ENCODE measurements at regions not wholly inside any gene's neighbourhood (a gene's known extent, or its start where the extent isn't known, plus 50 kb on each side); places are given as distances from the start of the nearest gene placed in this dataset.
"Not testable (repeated sequence)": the region's sequence is repeated elsewhere in the genome, so short reads cannot be mapped to it uniquely, and the experiment has no call there.

DNA sequence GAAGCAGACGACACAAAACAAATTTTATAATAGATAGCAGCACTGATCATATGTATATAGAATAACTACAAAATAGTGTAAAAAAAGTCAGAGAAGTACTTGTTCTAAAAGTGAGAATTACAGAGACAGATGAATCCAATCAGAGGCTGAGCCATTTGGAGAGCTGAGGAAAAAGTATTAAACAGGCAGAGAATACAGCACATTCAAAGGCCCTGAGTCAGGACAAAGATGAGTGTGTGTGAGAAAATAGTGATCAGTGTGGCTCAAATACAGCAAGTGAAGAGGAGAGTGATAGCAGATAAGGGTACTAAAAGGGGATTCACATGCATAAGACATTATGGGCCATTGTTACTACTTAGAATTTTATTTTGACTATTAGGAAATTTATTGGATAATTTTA, 430.6 kb upstream of the BRINP3 start:
- TF ChIP-seq, protein P1, sequence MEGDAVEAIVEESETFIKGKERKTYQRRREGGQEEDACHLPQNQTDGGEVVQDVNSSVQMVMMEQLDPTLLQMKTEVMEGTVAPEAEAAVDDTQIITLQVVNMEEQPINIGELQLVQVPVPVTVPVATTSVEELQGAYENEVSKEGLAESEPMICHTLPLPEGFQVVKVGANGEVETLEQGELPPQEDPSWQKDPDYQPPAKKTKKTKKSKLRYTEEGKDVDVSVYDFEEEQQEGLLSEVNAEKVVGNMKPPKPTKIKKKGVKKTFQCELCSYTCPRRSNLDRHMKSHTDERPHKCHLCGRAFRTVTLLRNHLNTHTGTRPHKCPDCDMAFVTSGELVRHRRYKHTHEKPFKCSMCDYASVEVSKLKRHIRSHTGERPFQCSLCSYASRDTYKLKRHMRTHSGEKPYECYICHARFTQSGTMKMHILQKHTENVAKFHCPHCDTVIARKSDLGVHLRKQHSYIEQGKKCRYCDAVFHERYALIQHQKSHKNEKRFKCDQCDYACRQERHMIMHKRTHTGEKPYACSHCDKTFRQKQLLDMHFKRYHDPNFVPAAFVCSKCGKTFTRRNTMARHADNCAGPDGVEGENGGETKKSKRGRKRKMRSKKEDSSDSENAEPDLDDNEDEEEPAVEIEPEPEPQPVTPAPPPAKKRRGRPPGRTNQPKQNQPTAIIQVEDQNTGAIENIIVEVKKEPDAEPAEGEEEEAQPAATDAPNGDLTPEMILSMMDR (IDR thresholded peaks at IDR 0.05; ENCODE audit: control insufficient read depth, extremely low read depth, insufficient read depth) = no peak
- H3K4me3 ChIP-seq (ENCODE audit: low read depth, low read length) = no peak overlapping the region
- DNase-seq (ENCODE audit: low read depth) = no peak

DNA sequence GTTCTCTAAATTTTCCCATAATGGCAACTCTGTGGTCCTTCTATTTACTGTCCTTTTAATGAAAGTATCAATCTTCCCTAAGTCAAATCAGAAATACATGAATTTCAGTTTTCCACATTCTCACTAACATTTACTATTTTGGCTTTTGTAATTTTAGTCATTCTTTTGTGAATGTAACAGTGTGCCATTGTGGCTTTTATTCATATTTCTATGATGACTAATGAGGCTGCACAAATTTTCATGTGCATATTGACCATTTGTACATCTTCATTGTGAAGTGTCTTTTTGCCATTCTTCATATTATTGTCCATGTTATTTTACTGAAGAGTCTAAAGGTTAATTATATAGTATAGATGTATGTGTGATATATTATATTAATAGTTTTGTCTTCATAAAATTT, 431.0 kb upstream of the BRINP3 start:
- H3K4me3 ChIP-seq (ENCODE audit: low read depth, low read length) = no peak overlapping the region
- DNase-seq (ENCODE audit: low read depth) = no peak
- TF ChIP-seq, protein P1 (IDR thresholded peaks at IDR 0.05; ENCODE audit: control insufficient read depth, extremely low read depth, insufficient read depth) = no peak

DNA sequence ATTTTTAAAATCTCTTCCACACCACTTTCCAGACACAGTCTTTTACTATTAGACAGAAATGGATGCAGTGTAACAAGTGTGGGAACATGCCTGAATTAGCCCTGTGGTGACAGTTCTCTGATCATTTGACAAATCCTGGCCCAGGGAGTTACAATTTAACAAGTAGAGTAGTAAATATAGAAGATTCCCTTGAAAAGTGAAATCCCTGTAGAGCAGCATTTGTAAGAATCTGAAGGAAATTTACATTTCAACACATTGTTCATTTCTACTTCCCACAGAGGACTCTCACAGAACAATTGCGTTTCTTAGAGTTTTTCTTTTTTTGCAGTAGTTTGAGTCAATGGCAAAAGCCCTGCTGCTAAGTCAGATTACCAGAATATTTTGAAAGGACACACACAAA, 458.3 kb upstream of the BRINP3 start:
- no peak for DNase-seq (ENCODE audit: low read depth)
- TF ChIP-seq, protein P1 (IDR thresholded peaks at IDR 0.05; ENCODE audit: control insufficient read depth, extremely low read depth, insufficient read depth) = no peak
- no peak overlapping the region for H3K4me3 ChIP-seq (ENCODE audit: low read depth, low read length)

DNA sequence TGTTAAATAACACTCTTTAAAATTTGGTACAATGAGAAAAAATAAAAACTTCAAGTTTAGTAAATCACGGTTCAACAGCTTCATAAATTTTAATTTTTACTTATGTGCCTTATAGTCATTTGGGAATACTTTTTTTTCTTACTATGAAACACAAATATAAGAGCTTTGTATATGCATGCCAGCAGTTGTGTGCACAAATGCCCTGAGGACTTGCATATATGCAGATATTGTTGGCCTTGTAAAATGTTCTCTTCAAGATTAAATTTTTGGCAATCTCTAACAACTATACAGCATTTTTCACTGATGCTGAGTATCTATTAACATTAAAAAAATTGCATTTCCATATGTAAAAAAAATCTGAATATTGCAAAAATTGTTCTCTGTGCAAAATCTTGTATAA, 458.7 kb upstream of the BRINP3 start:
- TF ChIP-seq, protein P1 (IDR thresholded peaks at IDR 0.05; ENCODE audit: control insufficient read depth, extremely low read depth, insufficient read depth) = no peak
- H3K4me3 ChIP-seq (ENCODE audit: low read depth, low read length) = no peak overlapping the region
- DNase-seq (ENCODE audit: low read depth) = no peak

DNA sequence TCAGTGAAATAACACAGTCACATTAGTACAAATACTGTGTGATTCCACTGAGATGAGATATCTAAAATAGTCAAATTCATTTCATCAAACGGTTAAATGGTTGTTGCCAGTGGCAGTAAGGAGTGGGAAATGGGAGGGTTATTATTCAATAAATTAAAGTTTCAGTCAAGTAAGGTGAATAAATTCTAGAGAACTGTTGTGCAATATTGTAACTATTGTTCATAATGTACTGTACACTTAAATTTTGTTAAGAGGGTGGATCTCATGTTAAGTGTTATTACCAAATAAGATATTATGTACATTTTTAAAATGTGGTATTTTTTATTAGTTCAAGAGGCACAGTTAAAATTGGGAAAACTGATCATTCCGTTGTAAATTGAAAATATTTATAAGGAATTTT, 463.3 kb upstream of the BRINP3 start:
- no peak overlapping the region for H3K4me3 ChIP-seq (ENCODE audit: low read depth, low read length)
- TF ChIP-seq, protein P1 (IDR thresholded peaks at IDR 0.05; ENCODE audit: control insufficient read depth, extremely low read depth, insufficient read depth) = no peak
- no peak for DNase-seq (ENCODE audit: low read depth)

DNA sequence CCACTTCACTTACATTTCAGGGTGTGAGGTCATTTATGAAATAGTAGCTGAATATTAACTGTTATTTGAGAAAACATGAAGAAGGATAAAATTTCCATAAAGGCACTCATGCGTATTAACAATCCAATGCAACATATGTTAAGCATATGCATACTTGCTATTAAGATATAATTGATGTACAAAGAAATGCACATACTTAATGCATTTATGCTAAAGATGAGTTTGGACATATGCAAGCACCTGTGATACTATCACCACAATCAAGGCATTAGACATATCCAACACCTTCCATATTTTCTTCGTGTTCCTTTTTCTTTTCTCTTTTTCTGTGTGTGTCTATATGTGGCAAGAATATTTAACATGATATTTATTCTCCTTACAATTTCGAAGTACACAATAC, 464.8 kb upstream of the BRINP3 start:
- TF ChIP-seq, protein P1 (IDR thresholded peaks at IDR 0.05; ENCODE audit: control insufficient read depth, extremely low read depth, insufficient read depth) = no peak
- no peak for DNase-seq (ENCODE audit: low read depth)

DNA sequence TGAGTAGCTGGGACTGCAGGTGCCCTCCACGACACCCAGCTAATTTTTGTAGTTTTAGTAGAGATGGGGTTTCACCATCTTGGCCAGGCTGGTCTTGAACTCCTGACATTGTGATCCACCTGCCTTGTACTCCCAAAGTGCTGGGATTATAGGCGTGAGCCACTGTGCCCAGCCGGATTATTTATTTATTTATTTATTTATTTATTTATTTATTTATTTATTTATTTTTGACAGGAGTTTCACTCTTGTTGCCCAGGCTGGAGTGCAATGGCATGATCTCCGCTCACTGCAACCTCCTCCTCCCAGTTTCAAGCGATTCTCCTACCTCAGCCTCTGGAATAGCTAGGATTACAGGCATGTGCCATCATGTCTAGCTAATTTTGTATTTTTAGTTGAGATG, 466.1 kb upstream of the BRINP3 start:
- H3K4me3 ChIP-seq (ENCODE audit: low read depth, low read length); DNase-seq (ENCODE audit: low read depth): not testable (repeated sequence)

More for the DNA sequence above, 464.8 kb upstream of the BRINP3 start:
- H3K4me3 ChIP-seq (ENCODE audit: low read depth, low read length) = no peak overlapping the region

Measured in LNCaP clone FGC (cell line).